GM21381 (cell line): ENCODE measurements at regions not wholly inside any gene's neighbourhood (a gene's known extent, or its start where the extent isn't known, plus 50 kb on each side); places are given as distances from the start of the nearest gene placed in this dataset.
"Not testable (repeated sequence)": the region's sequence is repeated elsewhere in the genome, so short reads cannot be mapped to it uniquely, and the experiment has no call there.

Experiments
- ATAC-seq: cut with Tn5 transposase; IDR thresholded peaks from one replicate; pipeline ENCODE4 v1.9.1; 2021; ENCODE audit warnings: mild to moderate bottlenecking, moderate library complexity; ENCODE audit not compliant: unreplicated experiment

GRCh38 chr4:178015046-178015445 is 572.8 kb upstream of the AGA start:
- not testable (repeated sequence) for ATAC-seq

DNA sequence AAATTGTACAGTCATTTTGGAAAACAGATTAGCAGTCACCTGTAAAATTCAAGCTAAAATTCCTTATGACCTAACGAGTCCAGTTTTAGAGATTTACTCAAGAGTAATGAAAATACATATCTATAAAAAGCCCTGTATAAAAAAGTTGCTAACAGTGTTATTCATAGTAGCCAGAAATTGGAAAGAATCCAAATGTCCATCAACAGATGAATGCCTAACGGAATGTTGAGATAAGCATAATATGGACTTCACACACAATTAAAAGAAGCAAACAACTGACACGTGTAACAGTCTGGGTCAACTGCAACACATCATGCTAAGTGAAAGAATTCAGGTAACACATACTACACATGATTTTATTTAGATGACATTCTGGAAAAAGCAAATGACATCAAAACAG is 584.8 kb upstream of the AGA start:
- no peak for ATAC-seq

GRCh38 chr4:178027796-178028195 is 585.6 kb upstream of the AGA start:
- ATAC-seq, result no peak

DNA sequence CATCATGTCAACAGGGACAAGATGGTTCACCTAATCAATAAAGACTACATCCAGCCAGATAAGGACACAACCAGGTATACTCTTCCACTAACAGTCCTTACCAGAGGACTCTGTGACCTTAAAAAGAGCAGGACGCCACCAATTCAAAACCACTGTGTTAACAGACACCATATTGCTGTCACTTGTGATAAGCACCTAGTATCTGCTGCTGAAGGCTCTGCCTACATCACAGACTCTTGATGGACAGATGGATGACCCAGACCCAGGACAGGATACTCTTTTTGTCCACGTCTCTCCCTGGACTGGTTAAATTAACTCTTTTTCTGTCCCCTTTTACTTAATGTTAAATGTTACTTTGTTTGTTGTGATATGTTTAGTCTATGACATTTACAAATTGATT is 586.2 kb upstream of the AGA start:
- ATAC-seq, result no peak

- no peak for ATAC-seq
Observed at GRCh38 chr4:178037459-178038214, 595.4 kb upstream of the AGA start.

GRCh38 chr4:178056996-178057395 is 614.8 kb upstream of the AGA start:
- ATAC-seq, result no peak

- no peak for ATAC-seq
Observed at GRCh38 chr4:178063568-178063967, 621.3 kb upstream of the AGA start.

DNA sequence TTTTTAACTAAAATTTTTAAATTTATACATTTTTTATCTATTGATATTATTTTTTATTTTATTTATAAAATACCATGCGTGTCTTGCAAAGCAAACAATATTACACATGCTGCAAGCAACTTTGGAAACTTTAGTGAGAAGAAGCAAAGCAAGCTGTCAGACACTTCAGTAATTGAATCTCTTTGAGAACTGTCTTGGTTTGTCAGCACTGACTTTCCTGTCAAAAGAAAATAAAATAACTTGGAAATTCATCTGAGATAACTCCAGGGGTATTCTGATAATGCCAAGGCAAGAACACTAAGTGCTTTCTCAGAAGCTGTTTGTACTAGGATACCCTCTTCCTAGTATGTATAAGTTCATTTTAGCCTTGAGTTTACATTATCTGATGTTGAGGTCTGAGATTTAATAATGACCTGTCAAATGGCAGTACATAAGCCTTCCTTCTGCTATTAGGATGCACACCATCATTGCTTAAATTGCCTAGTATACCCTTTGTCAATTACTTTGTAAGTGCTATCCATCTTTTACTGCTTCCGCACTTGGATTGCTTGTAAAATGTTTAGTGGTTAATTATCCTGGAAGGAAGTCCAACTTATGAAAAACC is 624.2 kb upstream of the AGA start:
- ATAC-seq, result no peak

GRCh38 chr4:178068136-178068535 is 625.9 kb upstream of the AGA start:
- ATAC-seq, result no peak

DNA sequence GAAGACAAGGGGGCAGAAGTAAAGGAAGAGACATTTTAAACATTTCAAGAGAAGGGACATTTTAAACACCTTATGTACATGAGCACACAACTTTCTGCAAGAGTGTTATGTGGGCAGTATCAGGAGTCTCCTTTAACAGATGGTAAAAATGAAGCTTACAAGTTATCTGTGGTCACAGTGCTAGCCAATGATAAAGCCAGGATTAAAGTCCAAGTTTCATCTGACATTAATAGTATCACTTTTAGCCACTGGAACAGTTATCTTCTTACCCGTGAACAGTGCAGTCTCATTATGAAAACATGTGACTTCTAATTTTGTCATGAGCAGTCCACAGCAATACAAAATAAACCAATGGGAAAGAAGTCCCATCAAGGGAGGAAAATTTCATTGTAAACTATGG is 627.9 kb upstream of the AGA start:
- no peak for ATAC-seq

- no peak for ATAC-seq
Observed at GRCh38 chr4:178080312-178080711, 638.1 kb upstream of the AGA start.

- ATAC-seq, result no peak
Observed at GRCh38 chr4:178081176-178081575, 638.9 kb upstream of the AGA start.

DNA sequence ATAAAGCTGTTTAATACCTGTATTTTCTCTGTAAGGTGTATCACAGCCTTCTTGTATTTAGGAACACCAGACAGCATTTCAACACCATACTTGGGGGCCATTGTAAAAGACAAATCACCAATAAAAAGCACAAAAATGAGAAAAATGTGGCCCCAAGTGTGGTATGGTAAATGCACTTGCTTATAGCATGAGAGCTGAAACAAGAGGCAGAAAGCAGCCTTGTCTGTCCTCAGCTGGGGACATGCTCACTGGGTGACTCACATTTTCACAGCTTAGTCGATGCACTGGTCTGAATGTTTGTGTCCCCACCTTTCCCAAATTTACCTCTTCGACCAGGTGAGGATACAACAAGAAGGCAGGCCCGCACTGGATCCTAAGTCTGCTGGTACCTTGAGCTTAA is 639.7 kb upstream of the AGA start:
- no peak for ATAC-seq

DNA sequence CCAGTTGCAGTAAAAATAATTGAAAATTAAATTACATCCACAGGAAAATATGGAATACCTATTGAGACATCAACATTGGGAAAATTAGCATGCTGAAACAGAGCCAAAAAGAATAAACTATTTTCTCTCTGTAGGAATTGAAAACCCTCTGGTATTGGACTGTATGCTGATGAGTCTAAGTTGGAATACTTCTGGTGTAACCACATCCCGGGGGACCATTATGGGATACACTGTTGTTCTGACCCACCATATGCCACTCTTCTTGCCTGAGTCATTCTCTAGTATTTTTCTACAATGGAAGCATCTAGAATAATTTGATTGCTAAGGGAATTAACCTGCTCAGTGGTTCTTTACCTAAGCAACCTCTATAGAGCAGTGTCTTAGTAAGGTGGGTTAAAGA is 640.7 kb upstream of the AGA start:
- ATAC-seq, result no peak

DNA sequence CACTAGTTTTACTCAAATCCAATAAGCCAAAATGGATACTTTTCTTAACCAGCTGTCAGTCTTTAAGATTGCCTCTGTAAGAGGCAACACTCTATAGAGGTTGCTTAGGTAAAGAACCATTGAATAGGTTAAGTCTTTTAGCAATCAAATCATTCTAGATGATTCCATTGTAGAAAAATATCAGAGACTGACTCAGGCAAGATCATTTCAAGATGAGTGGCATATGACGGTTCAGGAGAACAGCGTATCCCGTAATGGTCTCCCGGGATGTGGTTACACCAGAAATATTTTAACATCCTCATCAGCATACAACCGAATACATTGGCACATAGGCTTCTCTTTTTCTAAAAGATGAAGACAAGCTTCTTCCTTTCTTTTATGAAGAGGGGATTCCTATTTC is 641.7 kb upstream of the AGA start:
- ATAC-seq, result no peak

DNA sequence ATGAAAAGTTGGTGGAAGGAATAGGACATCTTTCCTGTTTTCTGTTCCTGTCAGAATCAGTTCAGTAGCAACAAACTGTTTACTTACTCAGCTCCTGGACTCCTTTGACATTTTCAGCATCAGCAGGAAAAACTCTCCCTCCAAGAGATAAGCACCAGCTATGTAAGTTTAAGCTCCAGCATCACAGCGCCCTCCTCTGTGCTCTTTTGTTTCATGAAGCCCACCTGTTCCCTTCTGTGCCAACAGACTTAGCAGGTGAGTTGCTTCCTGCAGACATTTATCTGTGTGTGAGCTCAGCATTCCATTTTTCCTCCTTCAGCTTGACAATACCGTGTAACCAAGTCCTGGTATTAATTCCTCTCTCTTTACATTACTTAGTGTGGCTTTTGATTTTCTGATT is 644.1 kb upstream of the AGA start:
- no peak for ATAC-seq

- ATAC-seq, result no peak
Observed at GRCh38 chr4:178090640-178091411, 648.6 kb upstream of the AGA start.

DNA sequence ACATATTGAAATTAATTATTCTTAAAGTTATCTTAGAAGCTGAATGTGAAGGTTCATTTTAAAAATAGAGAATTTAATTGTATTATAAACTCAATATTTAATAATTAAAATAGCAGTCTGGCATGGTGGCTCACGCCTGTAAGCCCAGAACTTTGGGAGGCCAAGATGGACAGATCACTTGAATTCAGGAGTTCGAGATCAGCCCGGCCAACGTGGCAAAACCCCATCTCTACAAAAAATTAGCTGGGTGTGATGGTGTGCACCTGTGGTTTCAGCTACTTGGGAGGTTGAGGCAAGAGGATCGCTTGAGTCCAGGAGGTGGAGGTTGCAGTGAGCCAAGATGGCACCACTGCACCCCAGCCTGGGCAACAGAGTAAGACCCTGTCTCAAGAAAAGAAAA is 659.9 kb upstream of the AGA start:
- ATAC-seq, result no peak

GRCh38 chr4:178105242-178105641 is 663.0 kb upstream of the AGA start:
- no peak for ATAC-seq

- ATAC-seq, result no peak
Observed at GRCh38 chr4:178136736-178137345, 694.6 kb upstream of the AGA start.

- ATAC-seq, result no peak
Observed at GRCh38 chr4:178137732-178138471, 695.7 kb upstream of the AGA start.
